ENCODE measurements at regions not wholly inside any gene's neighbourhood (a gene's known extent, or its start where the extent isn't known, plus 50 kb on each side); places are given as distances from the start of the nearest gene placed in this dataset.

GRCh38 chr2:6676241-6676640, 189.5 kb downstream of the CMPK2 start:
- DNase-seq (ENCODE audit: low spot score), result no peak
- no peak overlapping the region for H3K27ac Mint-ChIP-seq (ENCODE audit: unreplicated experiment)
- H3K9me3 Mint-ChIP-seq (ENCODE audit: low read depth), result no peaks in the 10 kb centered on the region
- TF ChIP-seq, protein P1, sequence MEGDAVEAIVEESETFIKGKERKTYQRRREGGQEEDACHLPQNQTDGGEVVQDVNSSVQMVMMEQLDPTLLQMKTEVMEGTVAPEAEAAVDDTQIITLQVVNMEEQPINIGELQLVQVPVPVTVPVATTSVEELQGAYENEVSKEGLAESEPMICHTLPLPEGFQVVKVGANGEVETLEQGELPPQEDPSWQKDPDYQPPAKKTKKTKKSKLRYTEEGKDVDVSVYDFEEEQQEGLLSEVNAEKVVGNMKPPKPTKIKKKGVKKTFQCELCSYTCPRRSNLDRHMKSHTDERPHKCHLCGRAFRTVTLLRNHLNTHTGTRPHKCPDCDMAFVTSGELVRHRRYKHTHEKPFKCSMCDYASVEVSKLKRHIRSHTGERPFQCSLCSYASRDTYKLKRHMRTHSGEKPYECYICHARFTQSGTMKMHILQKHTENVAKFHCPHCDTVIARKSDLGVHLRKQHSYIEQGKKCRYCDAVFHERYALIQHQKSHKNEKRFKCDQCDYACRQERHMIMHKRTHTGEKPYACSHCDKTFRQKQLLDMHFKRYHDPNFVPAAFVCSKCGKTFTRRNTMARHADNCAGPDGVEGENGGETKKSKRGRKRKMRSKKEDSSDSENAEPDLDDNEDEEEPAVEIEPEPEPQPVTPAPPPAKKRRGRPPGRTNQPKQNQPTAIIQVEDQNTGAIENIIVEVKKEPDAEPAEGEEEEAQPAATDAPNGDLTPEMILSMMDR (IDR thresholded peaks at IDR 0.05), result no peak
- H3K27me3 Mint-ChIP-seq (ENCODE audit: low read depth), result peaks cover 2% of the 10 kb centered on the region
- H3K4me1 Mint-ChIP-seq (ENCODE audit: low read depth), result peaks cover 13% of the 10 kb centered on the region
- H3K4me3 Mint-ChIP-seq (ENCODE audit: unreplicated experiment), result no peak overlapping the region
- no peaks in the 10 kb centered on the region for H3K36me3 Mint-ChIP-seq (ENCODE audit: low read depth)

DNA sequence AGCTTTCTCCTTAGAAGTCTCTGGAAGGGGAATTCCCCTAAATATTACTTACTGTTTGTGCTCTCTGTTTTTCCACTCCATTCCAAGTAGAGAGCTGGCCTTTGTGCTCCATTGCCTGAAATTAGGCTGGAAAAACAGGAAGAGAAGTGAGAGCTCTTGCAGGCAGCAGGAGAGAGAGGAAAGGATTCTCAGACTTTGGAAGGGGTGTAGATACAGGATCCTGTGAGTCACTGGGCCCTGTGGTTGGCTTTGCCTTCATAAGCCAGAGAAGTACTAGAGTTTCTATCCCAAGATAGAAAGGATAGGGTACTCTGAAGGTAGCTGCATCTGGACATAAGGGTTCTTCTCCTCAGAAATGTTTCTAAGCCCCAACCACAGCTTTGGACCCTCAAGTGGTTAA, 188.9 kb downstream of the CMPK2 start:
- H3K36me3 Mint-ChIP-seq (ENCODE audit: low read depth), result no peaks in the 10 kb centered on the region
- H3K4me1 Mint-ChIP-seq (ENCODE audit: low read depth), result peaks cover 13% of the 10 kb centered on the region
- H3K27me3 Mint-ChIP-seq (ENCODE audit: low read depth), result no peaks in the 10 kb centered on the region
- no peak overlapping the region for H3K27ac Mint-ChIP-seq (ENCODE audit: unreplicated experiment)
- TF ChIP-seq, protein P1 (IDR thresholded peaks at IDR 0.05), result no peak
- H3K9me3 Mint-ChIP-seq (ENCODE audit: low read depth), result no peaks in the 10 kb centered on the region
- H3K4me3 Mint-ChIP-seq (ENCODE audit: unreplicated experiment), result no peak overlapping the region
- no peak for DNase-seq (ENCODE audit: low spot score)

- Mint-ChIP-seq H3K4me3 (ENCODE audit: unreplicated experiment) (no peak overlapping the region), H3K4me1 (ENCODE audit: low read depth) (peaks cover 8% of the 10 kb centered on the region), H3K27ac (ENCODE audit: unreplicated experiment) (no peak overlapping the region), H3K36me3 (ENCODE audit: low read depth) (no peaks in the 10 kb centered on the region), H3K27me3 (ENCODE audit: low read depth) (no peaks in the 10 kb centered on the region), H3K9me3 (ENCODE audit: low read depth) (peaks cover 4% of the 10 kb centered on the region)
- TF ChIP-seq, protein P1 (IDR thresholded peaks at IDR 0.05), result no peak
- no peak for DNase-seq (ENCODE audit: low spot score)
These were observed 186.2 kb downstream of the CMPK2 start for GRCh38 chr2:6679471-6679870.

GRCh38 chr2:6683516-6683915, 182.2 kb downstream of the CMPK2 start:
- H3K4me3 Mint-ChIP-seq (ENCODE audit: unreplicated experiment), result no peak overlapping the region
- H3K4me1 Mint-ChIP-seq (ENCODE audit: low read depth), result no peaks in the 10 kb centered on the region
- no peaks in the 10 kb centered on the region for H3K27me3 Mint-ChIP-seq (ENCODE audit: low read depth)
- H3K27ac Mint-ChIP-seq (ENCODE audit: unreplicated experiment), result no peak overlapping the region
- H3K36me3 Mint-ChIP-seq (ENCODE audit: low read depth), result no peaks in the 10 kb centered on the region
- H3K9me3 Mint-ChIP-seq (ENCODE audit: low read depth), result peaks cover 14% of the 10 kb centered on the region
- TF ChIP-seq, protein P1 (IDR thresholded peaks at IDR 0.05), result no peak
- no peak for DNase-seq (ENCODE audit: low spot score)

DNA sequence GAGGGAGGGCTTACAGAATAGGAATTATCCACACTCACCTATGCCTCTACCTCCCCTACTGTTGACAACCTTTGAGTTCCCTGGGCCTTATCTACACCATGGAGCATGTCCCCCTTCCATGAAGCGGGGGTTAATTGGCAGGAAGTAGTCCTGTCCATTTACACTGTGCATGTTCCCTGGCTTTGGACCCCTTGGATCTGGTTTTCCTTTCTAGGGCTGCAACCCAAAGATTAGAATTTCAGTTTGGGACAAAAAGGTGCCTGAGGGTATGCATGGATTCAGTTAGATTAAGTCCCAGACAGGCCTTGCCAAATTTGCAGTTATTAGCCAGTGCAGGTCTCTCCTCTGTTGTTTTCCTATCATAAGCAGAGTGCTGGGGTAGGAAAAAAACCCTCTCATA, 180.3 kb downstream of the CMPK2 start:
- DNase-seq (ENCODE audit: low spot score), result no peak
- no peak overlapping the region for H3K27ac Mint-ChIP-seq (ENCODE audit: unreplicated experiment)
- no peaks in the 10 kb centered on the region for H3K36me3 Mint-ChIP-seq (ENCODE audit: low read depth)
- H3K4me1 Mint-ChIP-seq (ENCODE audit: low read depth), result no peaks in the 10 kb centered on the region
- no peaks in the 10 kb centered on the region for H3K27me3 Mint-ChIP-seq (ENCODE audit: low read depth)
- TF ChIP-seq, protein P1 (IDR thresholded peaks at IDR 0.05), result no peak
- no peak overlapping the region for H3K4me3 Mint-ChIP-seq (ENCODE audit: unreplicated experiment)
- H3K9me3 Mint-ChIP-seq (ENCODE audit: low read depth), result peaks cover 14% of the 10 kb centered on the region

Data from chondrocyte (in vitro differentiated cells).